C4-2B (cell line): ENCODE measurements at regions not wholly inside any gene's neighbourhood (a gene's known extent, or its start where the extent isn't known, plus 50 kb on each side); places are given as distances from the start of the nearest gene placed in this dataset.
"Not testable (repeated sequence)": the region's sequence is repeated elsewhere in the genome, so short reads cannot be mapped to it uniquely, and the experiment has no call there.

ENCODE experiments used
- ZFX ChIP-seq: fragments of 450-650 bp; IDR thresholded peaks from 2 replicates; pipeline ENCODE4 v1.6.1; 2017
- TF ChIP-seq, protein P1 (sequence below): fragments of 450-650 bp; conservative IDR thresholded peaks from 2 replicates; pipeline ENCODE4 v1.5.1; 2017; ENCODE audit warnings: mild to moderate bottlenecking

- TF ChIP-seq, protein P1, sequence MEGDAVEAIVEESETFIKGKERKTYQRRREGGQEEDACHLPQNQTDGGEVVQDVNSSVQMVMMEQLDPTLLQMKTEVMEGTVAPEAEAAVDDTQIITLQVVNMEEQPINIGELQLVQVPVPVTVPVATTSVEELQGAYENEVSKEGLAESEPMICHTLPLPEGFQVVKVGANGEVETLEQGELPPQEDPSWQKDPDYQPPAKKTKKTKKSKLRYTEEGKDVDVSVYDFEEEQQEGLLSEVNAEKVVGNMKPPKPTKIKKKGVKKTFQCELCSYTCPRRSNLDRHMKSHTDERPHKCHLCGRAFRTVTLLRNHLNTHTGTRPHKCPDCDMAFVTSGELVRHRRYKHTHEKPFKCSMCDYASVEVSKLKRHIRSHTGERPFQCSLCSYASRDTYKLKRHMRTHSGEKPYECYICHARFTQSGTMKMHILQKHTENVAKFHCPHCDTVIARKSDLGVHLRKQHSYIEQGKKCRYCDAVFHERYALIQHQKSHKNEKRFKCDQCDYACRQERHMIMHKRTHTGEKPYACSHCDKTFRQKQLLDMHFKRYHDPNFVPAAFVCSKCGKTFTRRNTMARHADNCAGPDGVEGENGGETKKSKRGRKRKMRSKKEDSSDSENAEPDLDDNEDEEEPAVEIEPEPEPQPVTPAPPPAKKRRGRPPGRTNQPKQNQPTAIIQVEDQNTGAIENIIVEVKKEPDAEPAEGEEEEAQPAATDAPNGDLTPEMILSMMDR = not testable (repeated sequence)
- not testable (repeated sequence) for TF ChIP-seq ZFX
These were observed 345.1 kb upstream of the FANCL start for GRCh38 chr2:58586178-58586577.
